ENCODE measurements at regions not wholly inside any gene's neighbourhood (a gene's known extent, or its start where the extent isn't known, plus 50 kb on each side); places are given as distances from the start of the nearest gene placed in this dataset.
"Not testable (repeated sequence)": the region's sequence is repeated elsewhere in the genome, so short reads cannot be mapped to it uniquely, and the experiment has no call there.

GRCh38 chr19:20432266-20432842 lies 133.2 kb downstream of the ZNF737 start:
- not testable (repeated sequence) for TF ChIP-seq CTCF (conservative IDR thresholded peaks at IDR 0.05; ENCODE audit: low read length); EZH2phosphoT487 (IDR thresholded peaks at IDR 0.05; ENCODE audit: borderline replicate concordance)

All from Loucy (cell line).